ENCODE measurements at regions not wholly inside any gene's neighbourhood (a gene's known extent, or its start where the extent isn't known, plus 50 kb on each side); places are given as distances from the start of the nearest gene placed in this dataset.

DNA sequence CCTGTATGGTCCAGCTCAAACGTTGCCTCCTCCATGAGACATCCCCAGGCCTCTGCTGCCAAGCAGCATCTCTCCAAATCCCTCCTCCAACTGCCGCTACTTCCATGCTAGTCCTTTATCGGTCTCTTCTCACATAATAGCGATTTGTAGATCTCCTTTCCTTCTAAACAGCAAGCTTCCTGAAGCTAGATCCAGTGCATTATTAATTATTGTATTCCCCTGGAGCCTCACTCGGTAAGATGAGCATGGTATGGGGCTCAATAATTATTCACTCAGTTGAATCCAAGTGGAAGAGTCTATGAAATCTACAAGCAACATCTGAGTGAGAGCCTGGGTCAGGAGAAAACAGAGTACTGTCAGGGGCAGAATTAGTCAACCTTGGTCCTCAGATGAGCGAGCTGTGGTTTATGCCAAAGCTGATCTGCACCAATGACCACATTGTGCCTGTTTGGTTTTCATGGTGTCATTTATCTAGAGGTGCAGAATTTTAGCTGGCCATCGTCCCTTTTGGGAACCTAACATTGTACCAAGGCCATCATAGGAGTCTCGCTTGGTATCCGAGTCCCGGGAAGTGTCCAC, 93.8 kb upstream of the UBE2E1 start:
- dilution Hi-C loops (cut with MboI; ENCODE audit: extremely low pct_ligation_motif_present, low sequenced_read_pairs): no loop called here
- no peaks in the 10 kb centered on the region for H3K36me3 ChIP-seq (ENCODE audit: control insufficient read depth in 2 of 2, extremely low read depth in 1 of 2, insufficient read depth in 2 of 2, low read length in 2 of 2)
- H3K4me2 ChIP-seq (ENCODE audit: control insufficient read depth, extremely low read depth, insufficient read depth, low read depth, low read length): no peak overlapping the region
- no peak for DNase-seq (ENCODE audit: low read depth, low spot score)
- H4K20me1 ChIP-seq (ENCODE audit: control insufficient read depth, extremely low read depth, insufficient read depth, low read length): no peaks in the 10 kb centered on the region
- no peak for FAIRE-seq
- no peaks in the 10 kb centered on the region for H3K9me3 ChIP-seq (ENCODE audit: control insufficient read depth, low read depth, low read length)
- peaks cover 2% of the 10 kb centered on the region for H3K27me3 ChIP-seq (ENCODE audit: control insufficient read depth, extremely low read depth, insufficient read depth, low read length)
- no peak overlapping the region for H3K27ac ChIP-seq (ENCODE audit: control insufficient read depth, insufficient read depth, low read length)
- TF ChIP-seq, protein P1, sequence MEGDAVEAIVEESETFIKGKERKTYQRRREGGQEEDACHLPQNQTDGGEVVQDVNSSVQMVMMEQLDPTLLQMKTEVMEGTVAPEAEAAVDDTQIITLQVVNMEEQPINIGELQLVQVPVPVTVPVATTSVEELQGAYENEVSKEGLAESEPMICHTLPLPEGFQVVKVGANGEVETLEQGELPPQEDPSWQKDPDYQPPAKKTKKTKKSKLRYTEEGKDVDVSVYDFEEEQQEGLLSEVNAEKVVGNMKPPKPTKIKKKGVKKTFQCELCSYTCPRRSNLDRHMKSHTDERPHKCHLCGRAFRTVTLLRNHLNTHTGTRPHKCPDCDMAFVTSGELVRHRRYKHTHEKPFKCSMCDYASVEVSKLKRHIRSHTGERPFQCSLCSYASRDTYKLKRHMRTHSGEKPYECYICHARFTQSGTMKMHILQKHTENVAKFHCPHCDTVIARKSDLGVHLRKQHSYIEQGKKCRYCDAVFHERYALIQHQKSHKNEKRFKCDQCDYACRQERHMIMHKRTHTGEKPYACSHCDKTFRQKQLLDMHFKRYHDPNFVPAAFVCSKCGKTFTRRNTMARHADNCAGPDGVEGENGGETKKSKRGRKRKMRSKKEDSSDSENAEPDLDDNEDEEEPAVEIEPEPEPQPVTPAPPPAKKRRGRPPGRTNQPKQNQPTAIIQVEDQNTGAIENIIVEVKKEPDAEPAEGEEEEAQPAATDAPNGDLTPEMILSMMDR (optimal IDR thresholded peaks at IDR 0.05 in 1 of 3, IDR thresholded peaks at IDR 0.05 in 1 of 3, conservative IDR thresholded peaks at IDR 0.05 in 1 of 3; ENCODE audit: extremely low read depth in 1 of 3, insufficient read depth in 2 of 3, low read length in 3 of 3): no peak
- TF ChIP-seq EZH2 (IDR thresholded peaks at IDR 0.05; ENCODE audit: low read length): no peak
- no peaks in the 10 kb centered on the region for H3K9me1 ChIP-seq (ENCODE audit: control insufficient read depth, extremely low read depth, insufficient read depth, low read length)
- H3K9ac ChIP-seq (ENCODE audit: control insufficient read depth, extremely low read depth, insufficient read depth, low read length): no peak overlapping the region
- no peaks in the 10 kb centered on the region for H3K4me1 ChIP-seq (ENCODE audit: control insufficient read depth, extremely low read depth, insufficient read depth, low read length)
- no peak overlapping the region for H3K4me3 ChIP-seq (ENCODE audit: control insufficient read depth in 2 of 3, extremely low read depth in 1 of 3, insufficient read depth in 2 of 3, low read depth in 1 of 3, low read length in 3 of 3)
- H2AFZ ChIP-seq (ENCODE audit: control insufficient read depth, low read length): no peak overlapping the region
- H3K79me2 ChIP-seq (ENCODE audit: control insufficient read depth, insufficient read depth, low read length): no peaks in the 10 kb centered on the region

DNA sequence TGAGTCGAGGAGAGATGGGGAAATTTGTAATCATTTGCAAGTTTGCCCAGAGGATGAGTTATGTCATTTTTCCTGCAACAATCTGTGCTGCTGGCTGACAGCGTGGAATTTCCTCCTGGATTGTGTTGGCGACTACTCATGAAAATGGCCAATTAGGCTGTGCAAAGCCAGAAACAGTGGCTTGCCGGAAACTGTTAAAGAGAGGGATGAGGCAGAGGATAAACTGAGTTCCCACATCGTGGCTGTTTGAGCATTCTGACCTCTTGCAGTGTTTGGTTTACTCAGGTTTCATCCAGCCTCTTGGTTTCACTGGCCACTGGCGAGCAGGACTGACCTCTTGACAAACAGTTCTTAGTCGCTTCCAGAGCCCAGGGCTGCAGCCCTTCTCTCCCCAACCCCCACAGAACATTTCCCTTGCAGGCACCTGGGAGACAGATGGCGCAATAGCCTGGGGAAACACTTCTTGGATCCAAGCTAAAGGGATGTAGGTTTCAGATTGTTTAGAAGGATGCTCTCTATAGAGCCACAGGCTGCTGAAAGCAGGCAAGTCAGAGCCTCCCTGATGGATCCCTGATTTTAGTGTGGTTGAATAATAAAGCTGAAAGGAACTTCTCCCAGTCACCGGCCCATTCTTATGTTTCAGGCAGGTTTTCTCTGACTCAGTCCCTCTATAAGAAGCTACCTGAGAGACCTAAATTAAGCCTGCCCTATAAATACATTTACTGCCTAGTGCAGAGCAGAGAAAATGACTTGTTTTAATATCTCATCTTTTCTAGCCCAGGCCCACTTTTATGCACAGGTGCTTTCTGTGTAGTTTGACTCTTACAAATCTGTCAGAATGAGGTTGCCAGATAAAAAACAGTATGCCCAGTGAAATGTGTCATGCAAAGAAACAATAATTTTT, 92.8 kb upstream of the UBE2E1 start:
- H4K20me1 ChIP-seq (ENCODE audit: control insufficient read depth, extremely low read depth, insufficient read depth, low read length): no peaks in the 10 kb centered on the region
- DNase-seq (ENCODE audit: low read depth, low spot score) (no peak), FAIRE-seq (no peak)
- no peak overlapping the region for H2AFZ ChIP-seq (ENCODE audit: control insufficient read depth, low read length)
- H3K36me3 ChIP-seq (ENCODE audit: control insufficient read depth in 2 of 2, extremely low read depth in 1 of 2, insufficient read depth in 2 of 2, low read length in 2 of 2): no peaks in the 10 kb centered on the region
- H3K4me1 ChIP-seq (ENCODE audit: control insufficient read depth, extremely low read depth, insufficient read depth, low read length): no peaks in the 10 kb centered on the region
- no peak overlapping the region for H3K27ac ChIP-seq (ENCODE audit: control insufficient read depth, insufficient read depth, low read length)
- no peak overlapping the region for H3K4me2 ChIP-seq (ENCODE audit: control insufficient read depth, extremely low read depth, insufficient read depth, low read depth, low read length)
- no peaks in the 10 kb centered on the region for H3K9me1 ChIP-seq (ENCODE audit: control insufficient read depth, extremely low read depth, insufficient read depth, low read length)
- no peak overlapping the region for H3K9ac ChIP-seq (ENCODE audit: control insufficient read depth, extremely low read depth, insufficient read depth, low read length)
- dilution Hi-C loops (cut with MboI; ENCODE audit: extremely low pct_ligation_motif_present, low sequenced_read_pairs): no loop called here
- H3K79me2 ChIP-seq (ENCODE audit: control insufficient read depth, insufficient read depth, low read length): no peaks in the 10 kb centered on the region
- no peak overlapping the region for H3K4me3 ChIP-seq (ENCODE audit: control insufficient read depth in 2 of 3, extremely low read depth in 1 of 3, insufficient read depth in 2 of 3, low read depth in 1 of 3, low read length in 3 of 3)
- peaks cover 2% of the 10 kb centered on the region for H3K27me3 ChIP-seq (ENCODE audit: control insufficient read depth, extremely low read depth, insufficient read depth, low read length)
- TF ChIP-seq EZH2 (IDR thresholded peaks at IDR 0.05; ENCODE audit: low read length): no peak
- TF ChIP-seq, protein P1 (optimal IDR thresholded peaks at IDR 0.05 in 1 of 3, IDR thresholded peaks at IDR 0.05 in 1 of 3, conservative IDR thresholded peaks at IDR 0.05 in 1 of 3; ENCODE audit: extremely low read depth in 1 of 3, insufficient read depth in 2 of 3, low read length in 3 of 3): peak in 1 of 3 experiments; percentile 17
- no peaks in the 10 kb centered on the region for H3K9me3 ChIP-seq (ENCODE audit: control insufficient read depth, low read depth, low read length)

Data from keratinocyte (primary cell).